ENCODE measurements at regions not wholly inside any gene's neighbourhood (a gene's known extent, or its start where the extent isn't known, plus 50 kb on each side); places are given as distances from the start of the nearest gene placed in this dataset.
"Not testable (repeated sequence)": the region's sequence is repeated elsewhere in the genome, so short reads cannot be mapped to it uniquely, and the experiment has no call there.

DNA sequence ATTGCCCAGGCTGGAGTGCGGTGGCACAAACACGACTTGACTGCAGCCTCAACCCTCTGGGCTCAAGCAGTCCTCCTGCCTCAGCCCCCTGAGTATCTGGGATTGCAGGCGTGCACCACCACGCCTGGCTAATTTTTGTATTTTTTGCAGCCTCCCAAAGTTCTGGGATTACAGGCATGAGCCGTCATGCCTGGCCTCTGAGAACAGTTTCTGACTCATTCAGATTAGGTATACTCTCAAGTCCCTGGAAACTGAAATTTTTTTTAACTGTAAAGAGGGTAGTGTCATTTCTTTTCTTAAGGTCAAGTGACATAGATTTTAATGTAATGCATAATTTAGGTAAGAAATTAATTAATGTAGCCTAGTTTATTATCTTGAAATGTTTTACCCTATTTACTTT lies 104.7 kb downstream of the SEPTIN7 start:
- Histone ChIP-seq H3K9me3 (no peaks in the 10 kb centered on the region; the same call in 1 of the 2 replicates), H3K4me3 (ENCODE audit: low read depth, low read length) (no peak overlapping the region), H3K27me3 (no peaks in the 10 kb centered on the region), H3K36me3 (peaks cover 4% of the 10 kb centered on the region), H3K4me1 (peaks cover 10% of the 10 kb centered on the region)
- TF ChIP-seq, protein P1, sequence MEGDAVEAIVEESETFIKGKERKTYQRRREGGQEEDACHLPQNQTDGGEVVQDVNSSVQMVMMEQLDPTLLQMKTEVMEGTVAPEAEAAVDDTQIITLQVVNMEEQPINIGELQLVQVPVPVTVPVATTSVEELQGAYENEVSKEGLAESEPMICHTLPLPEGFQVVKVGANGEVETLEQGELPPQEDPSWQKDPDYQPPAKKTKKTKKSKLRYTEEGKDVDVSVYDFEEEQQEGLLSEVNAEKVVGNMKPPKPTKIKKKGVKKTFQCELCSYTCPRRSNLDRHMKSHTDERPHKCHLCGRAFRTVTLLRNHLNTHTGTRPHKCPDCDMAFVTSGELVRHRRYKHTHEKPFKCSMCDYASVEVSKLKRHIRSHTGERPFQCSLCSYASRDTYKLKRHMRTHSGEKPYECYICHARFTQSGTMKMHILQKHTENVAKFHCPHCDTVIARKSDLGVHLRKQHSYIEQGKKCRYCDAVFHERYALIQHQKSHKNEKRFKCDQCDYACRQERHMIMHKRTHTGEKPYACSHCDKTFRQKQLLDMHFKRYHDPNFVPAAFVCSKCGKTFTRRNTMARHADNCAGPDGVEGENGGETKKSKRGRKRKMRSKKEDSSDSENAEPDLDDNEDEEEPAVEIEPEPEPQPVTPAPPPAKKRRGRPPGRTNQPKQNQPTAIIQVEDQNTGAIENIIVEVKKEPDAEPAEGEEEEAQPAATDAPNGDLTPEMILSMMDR (IDR thresholded peaks at IDR 0.05; ENCODE audit: low read depth, low read length): no peak
- DNase-seq: no peak

DNA sequence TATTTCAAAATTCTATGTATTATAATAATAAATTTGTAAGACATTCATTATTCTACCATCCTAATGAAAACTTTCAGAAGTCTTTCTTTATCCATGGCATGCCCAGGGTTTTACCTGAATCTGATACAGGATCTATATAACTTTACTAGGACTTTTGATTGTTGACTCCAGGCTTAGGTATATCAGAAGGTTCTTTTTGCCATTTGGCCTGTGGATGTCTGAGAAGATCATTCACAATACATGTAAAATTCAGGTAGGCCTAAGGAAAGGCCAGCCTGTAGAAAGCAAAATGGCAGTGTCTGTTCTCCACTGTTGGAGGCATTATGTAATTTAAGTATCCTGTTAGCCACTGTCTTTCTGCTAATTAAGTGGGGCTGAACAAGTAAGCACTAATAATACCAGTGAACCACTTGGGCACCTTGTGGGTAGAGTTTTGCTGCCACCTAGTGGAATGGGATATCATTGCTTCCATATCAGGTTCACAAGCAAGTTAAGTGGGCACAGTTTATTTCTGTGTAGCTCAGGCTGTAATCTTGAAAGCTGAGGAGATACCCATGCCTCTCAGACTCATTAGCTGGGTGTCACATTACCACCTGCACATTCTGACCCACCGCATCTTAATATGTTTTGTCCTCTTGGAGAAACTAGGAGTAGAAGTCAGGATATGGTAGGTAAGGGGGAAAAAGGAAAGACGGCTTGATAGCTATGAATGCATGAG lies 105.5 kb downstream of the SEPTIN7 start:
- H3K36me3 ChIP-seq: no peaks in the 10 kb centered on the region; the same call in 1 of the 2 replicates

DNA sequence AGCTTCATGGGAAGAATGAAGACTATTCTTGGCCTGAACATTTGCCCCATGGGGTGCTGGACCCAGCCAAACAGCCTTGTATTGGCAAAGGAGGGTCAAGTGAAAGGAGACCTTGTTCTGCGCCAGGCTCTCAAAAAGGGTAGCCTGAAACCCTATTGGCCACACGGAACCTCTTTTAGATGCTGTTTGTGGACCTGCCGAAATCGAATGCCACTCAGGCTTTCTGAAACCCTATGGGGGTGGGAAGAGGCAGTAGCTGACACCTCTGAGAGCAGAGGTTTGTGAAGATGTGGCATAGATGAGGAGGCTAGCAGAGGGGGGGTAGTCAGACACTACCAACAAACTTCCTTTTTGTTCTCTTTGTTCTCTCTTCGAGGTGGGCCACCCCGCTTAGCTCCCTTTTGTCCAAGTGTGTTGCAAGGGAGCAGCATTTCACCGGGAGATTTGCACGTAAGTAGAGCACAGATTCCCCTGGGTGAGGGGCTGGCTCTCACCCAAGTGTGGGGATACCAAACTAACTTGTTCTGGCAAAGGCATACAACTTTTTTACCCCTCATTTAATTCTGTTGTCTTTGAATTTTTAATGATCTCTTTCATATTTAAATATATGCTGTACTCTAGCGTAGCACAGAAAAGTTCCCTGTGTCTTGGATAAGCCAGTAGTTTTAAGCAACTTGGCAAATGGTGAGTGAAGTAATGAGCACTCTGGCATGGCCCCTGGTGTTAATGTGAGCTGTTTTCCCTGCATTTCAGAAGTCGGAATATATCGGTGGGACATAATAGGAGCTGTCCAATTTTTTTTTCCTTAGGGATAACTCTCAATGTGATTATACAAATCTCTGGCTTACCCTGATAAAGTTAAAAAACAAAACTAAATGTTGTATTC lies 107.7 kb downstream of the SEPTIN7 start:
- no peak for DNase-seq
- Histone ChIP-seq H3K4me1 (peaks cover 7% of the 10 kb centered on the region), H3K4me3 (ENCODE audit: low read depth, low read length) (no peak overlapping the region), H3K36me3 (no peaks in the 10 kb centered on the region), H3K27me3 (no peaks in the 10 kb centered on the region), H3K9me3 (no peaks in the 10 kb centered on the region)
- TF ChIP-seq, protein P1 (IDR thresholded peaks at IDR 0.05; ENCODE audit: low read depth, low read length): no peak

More for the DNA sequence above, 105.5 kb downstream of the SEPTIN7 start:
- H3K27me3 ChIP-seq: no peaks in the 10 kb centered on the region
- no peak overlapping the region for H3K4me3 ChIP-seq (ENCODE audit: low read depth, low read length)
- TF ChIP-seq, protein P1 (IDR thresholded peaks at IDR 0.05; ENCODE audit: low read depth, low read length): peak; percentile 97
- peak; percentile 66 for DNase-seq
- peaks cover 7% of the 10 kb centered on the region for H3K4me1 ChIP-seq
- no peaks in the 10 kb centered on the region for H3K9me3 ChIP-seq

DNA sequence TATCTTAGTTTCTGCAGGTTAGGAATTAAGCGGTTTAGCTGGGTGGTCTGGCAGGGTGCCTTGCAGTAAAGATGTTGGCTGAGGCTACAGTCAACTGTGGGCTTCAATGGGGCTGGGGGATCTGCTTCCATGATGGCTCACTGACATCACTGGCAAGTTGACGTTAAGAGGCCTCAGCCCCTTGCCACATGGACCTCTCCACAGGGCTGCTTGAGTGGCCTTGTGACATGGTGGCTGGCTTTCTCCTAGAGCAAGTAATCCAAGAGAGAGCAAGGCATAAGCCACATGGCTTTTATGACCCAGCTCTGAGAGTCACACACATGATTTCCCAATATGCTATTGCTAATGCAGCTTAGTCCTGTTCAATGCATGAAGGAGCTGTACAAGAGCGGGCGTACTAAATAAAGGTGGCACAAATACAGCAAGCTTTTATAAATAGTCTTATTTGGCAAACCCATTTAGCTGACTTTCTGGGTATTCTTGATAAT lies 109.1 kb downstream of the SEPTIN7 start:
- H3K9me3 ChIP-seq: no peaks in the 10 kb centered on the region
- peaks cover 7% of the 10 kb centered on the region for H3K4me1 ChIP-seq
- no peaks in the 10 kb centered on the region for H3K27me3 ChIP-seq
- H3K4me3 ChIP-seq (ENCODE audit: low read depth, low read length): no peak overlapping the region
- TF ChIP-seq, protein P1 (IDR thresholded peaks at IDR 0.05; ENCODE audit: low read depth, low read length): no peak
- no peaks in the 10 kb centered on the region for H3K36me3 ChIP-seq
- no peak for DNase-seq

DNA sequence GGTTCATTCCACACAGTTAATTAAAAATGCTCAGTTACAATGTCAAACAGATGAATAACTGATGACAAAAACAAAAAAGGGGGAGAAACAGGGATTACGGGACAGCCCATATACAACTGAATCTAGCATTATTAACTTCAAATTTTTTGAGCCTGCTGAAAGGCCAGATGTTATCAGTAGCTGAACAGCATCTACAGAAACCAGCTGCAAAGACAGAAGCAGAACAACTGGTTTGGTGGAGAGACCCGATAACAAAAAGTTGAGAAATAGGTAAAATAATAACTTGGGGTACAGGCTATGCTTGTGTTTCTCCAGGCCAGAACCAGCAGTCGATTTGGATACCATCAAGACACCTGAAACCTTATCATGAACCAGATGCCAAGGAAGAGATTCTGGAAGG lies 109.8 kb downstream of the SEPTIN7 start:
- DNase-seq; H3K9me3 ChIP-seq; H3K36me3 ChIP-seq; H3K4me3 ChIP-seq (ENCODE audit: low read depth, low read length); H3K4me1 ChIP-seq; H3K27me3 ChIP-seq: not testable (repeated sequence)

DNA sequence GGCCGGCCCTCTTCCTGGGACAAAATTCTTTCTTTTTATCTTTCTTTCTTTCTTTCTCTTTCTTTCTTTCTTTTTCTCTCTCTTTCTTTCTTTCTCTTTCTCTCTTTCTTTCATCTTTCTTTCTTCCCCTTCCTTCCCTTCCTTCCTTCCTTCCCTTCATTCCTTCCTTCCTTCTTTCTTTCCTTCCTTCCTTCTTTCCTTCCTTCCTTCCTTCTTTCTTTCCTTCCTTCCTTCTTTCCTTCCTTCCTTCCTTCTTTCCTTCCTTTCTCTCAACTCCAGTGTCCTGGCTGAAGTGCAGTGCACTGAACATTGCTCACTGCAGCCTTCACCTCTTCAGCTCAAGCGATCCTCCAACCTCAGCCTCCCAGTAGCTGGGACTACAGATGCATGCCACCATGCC lies 112.5 kb downstream of the SEPTIN7 start:
- not testable (repeated sequence) for H3K4me1 ChIP-seq; H3K4me3 ChIP-seq (ENCODE audit: low read depth, low read length); H3K36me3 ChIP-seq; H3K9me3 ChIP-seq; DNase-seq; H3K27me3 ChIP-seq

DNA sequence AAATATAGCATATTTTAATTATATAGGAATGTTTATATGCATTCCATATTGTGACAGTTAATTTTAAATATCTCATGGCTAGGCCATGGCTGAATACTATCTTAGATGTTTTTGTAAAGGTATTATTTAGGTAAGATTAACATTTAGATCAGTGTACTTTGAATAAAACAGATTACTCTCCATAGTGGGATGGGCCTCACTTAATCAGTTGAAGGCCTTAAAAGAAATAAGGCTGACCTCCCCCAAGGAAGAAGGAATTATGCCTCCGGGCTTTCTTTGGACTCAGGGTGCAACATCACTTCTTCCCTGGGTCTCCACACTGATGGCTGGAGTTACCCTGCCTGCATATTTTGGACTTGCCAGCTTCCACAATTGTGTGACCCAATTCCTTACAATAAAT lies 113.4 kb downstream of the SEPTIN7 start:
- H3K4me3 ChIP-seq (ENCODE audit: low read depth, low read length); H3K9me3 ChIP-seq; H3K27me3 ChIP-seq; H3K4me1 ChIP-seq; DNase-seq; H3K36me3 ChIP-seq: not testable (repeated sequence)

DNA sequence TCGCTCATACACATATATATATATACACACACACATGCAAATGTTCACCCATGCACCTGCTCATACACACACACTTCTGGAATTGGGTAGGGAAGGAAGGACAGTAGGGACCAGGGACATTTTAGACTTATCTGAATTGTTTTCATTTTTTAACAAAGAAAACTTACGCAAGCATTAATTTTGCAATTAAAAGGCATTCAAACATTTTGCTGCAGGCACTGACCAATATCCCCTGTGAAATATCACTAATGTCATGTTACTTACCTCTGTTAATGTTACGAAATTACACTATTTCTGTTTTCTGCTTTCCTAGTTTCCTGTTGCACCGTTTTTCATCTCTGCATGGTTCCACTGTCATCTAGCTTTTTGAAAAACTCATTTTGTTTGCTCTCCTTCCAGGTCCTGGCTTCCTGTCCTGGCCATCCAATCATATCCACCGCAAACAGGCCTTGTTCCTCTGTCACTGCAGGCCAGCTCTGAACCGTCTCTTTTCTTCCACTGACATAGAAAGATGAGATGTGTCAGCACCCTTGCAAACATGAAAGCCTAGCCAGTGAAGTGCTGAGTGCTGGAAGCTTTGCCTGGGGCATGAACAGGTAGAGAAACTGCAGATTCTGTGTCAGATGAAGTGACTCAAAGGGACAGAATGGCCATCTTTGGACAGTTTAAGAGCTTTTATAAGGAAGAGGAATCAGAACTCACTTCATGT lies 114.5 kb downstream of the SEPTIN7 start:
- H3K27me3 ChIP-seq; DNase-seq; H3K9me3 ChIP-seq; H3K36me3 ChIP-seq; H3K4me3 ChIP-seq (ENCODE audit: low read depth, low read length); H3K4me1 ChIP-seq: not testable (repeated sequence)

DNA sequence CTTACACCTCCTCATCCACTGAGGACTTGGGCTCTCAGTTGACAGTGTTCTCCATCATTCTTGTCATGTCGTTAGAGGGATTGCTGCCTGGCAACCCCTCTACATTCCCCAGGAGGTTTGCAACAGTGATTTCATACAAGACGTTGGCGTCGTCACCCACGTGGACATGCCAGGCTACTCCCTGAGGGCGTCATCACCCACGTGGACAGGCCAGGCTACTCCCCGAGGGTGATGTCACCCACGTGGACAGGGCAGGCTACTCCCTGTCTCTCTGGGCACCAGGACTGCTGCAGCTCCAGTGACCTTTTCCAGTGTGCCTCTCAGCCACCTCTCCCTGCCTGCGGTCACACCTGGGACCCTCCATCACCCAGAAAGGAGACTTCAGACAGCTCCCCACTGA lies 117.4 kb downstream of the SEPTIN7 start:
- H3K4me1 ChIP-seq; H3K36me3 ChIP-seq; DNase-seq; H3K27me3 ChIP-seq; H3K9me3 ChIP-seq; H3K4me3 ChIP-seq (ENCODE audit: low read depth, low read length): not testable (repeated sequence)

DNA sequence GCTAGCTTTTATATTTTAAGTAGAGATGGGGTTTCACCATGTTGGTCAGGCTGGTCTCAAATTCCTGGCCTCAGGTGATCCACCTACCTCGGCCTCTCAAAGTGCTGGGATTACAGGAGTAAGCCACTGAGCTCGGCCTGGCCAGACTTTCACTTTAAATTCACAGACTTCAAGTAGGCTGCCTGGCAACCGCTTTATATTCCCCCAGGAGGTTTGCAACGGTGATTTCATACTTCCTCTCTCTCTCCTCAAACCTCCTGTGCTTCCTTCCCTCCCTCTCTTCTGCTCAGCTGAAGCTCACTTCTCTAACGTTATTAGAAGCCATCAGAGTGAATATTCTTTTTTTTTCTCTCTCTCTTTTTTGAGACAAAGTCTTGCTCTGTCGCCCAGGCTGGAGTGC lies 118.8 kb downstream of the SEPTIN7 start:
- DNase-seq: not testable (repeated sequence)

More for the DNA sequence above, 118.8 kb downstream of the SEPTIN7 start:
- not testable (repeated sequence) for H3K27me3 ChIP-seq; H3K4me1 ChIP-seq; H3K36me3 ChIP-seq; H3K9me3 ChIP-seq; H3K4me3 ChIP-seq (ENCODE audit: low read depth, low read length)

Data from BE2C (cell line).